GM10266 (cell line): ENCODE measurements at regions not wholly inside any gene's neighbourhood (a gene's known extent, or its start where the extent isn't known, plus 50 kb on each side); places are given as distances from the start of the nearest gene placed in this dataset.

Experiments
- DNase-seq: peaks from one replicate; pipeline ENCODE4 v3.0.0; 2012; ENCODE audit errors: extremely low spot score
- TF ChIP-seq, protein P1 (sequence below): IDR thresholded peaks from 2 replicates; pipeline ENCODE4 v1.5.1; 2012; ENCODE audit warnings: mild to moderate bottlenecking, low read depth; ENCODE audit not compliant: control insufficient read depth, insufficient read depth; ENCODE audit errors: missing control alignments

DNA sequence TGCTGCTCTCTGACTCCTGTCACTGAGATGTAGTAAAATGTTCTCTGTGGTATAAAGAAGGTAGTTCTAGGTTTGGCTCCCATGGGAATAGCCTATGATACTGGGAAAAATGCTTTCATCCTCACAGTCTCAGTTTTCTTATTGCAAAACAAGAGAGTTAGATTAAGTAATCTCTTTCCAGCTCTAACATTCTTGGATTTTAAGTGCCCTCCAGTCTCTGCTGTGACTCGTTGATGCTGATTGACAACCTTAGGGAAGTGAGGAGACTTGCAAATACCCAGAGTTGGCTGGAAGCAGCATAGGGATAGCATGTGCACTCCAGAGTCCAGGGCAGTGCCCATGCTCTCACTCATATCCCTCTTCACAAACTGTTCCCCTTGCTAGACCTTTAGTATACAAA is 534.9 kb downstream of the SLC4A3 start:
- TF ChIP-seq, protein P1, sequence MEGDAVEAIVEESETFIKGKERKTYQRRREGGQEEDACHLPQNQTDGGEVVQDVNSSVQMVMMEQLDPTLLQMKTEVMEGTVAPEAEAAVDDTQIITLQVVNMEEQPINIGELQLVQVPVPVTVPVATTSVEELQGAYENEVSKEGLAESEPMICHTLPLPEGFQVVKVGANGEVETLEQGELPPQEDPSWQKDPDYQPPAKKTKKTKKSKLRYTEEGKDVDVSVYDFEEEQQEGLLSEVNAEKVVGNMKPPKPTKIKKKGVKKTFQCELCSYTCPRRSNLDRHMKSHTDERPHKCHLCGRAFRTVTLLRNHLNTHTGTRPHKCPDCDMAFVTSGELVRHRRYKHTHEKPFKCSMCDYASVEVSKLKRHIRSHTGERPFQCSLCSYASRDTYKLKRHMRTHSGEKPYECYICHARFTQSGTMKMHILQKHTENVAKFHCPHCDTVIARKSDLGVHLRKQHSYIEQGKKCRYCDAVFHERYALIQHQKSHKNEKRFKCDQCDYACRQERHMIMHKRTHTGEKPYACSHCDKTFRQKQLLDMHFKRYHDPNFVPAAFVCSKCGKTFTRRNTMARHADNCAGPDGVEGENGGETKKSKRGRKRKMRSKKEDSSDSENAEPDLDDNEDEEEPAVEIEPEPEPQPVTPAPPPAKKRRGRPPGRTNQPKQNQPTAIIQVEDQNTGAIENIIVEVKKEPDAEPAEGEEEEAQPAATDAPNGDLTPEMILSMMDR = no peak
- no peak for DNase-seq

DNA sequence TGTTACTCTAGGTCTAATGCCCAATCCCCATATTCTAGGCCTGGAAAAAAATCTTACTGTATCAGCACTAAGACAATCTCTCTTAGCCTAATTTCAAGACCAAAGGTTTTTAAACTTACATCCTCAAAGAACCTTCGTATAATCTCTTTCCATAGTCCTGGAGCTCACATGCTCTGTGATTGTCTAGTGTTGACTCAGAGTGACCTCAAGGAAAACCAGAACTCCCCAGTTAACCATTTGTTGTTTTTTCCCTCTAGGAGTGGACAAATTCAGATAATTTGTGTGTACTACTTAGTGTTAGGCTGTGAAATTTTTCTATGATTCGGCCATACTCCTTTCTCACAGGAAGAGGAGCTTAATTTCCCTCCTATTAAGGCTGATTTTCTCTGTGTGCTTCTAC is 536.1 kb downstream of the SLC4A3 start:
- TF ChIP-seq, protein P1 = no peak
- no peak for DNase-seq

DNA sequence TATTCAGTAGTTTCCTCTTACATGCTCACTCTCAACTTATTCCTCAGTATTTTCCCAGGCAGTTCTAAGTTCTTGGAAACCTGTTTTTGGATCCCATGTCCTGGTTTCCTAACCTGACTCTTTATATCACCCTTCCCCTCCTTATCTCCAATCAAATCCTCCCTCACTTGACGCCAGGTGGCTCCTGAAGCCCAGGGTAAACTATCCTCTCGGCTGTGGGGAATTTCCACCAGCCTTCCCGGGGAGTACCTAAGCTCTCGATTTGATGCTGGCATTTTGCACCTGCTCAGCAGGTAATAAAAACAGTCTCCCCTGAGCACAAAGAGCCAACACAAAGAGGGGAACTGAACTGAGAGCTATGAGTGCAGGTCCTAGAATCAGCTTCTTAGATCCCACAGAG is 538.0 kb downstream of the SLC4A3 start:
- TF ChIP-seq, protein P1 = no peak
- no peak for DNase-seq

DNA sequence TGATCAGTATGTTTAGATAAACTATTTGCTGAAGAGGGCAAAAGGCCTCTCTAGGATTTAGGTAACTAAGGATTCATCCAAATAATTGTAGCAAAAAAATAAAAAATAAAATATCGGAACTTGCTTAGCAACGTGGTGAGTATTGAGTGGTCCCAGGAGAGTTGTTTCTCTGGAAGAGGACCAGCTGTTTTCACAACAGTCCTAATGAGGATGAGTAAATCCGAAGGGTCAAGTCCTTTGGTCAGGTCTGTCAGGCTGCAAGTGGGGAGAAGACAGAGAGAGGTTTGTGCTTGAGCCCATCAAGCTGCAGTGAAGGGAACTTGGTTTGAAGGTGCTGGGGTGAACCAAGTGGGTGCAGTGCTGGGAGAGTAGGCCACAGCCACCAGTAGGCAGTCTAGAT is 539.2 kb downstream of the SLC4A3 start:
- DNase-seq = no peak
- TF ChIP-seq, protein P1 = no peak

DNA sequence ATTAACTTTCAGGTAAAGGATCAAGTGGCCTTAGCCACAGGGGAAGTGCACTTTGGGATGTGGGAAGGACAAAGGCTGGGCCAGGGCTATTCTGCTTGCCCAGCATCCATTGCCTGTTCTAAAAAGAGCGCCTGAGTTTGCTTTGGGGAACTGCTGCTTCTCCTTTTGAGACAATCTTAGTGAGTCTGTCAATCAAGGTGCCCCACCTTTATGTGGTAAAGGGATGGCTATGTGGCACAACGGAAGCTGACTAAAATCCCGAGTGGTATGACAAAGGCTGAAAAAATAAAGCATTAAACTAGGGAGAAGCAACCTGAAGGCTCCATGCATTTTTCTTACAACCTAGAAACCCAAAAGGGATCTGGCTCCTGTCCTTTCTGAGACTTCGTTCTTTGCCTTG is 540.5 kb downstream of the SLC4A3 start:
- TF ChIP-seq, protein P1 = no peak
- DNase-seq = no peak

DNA sequence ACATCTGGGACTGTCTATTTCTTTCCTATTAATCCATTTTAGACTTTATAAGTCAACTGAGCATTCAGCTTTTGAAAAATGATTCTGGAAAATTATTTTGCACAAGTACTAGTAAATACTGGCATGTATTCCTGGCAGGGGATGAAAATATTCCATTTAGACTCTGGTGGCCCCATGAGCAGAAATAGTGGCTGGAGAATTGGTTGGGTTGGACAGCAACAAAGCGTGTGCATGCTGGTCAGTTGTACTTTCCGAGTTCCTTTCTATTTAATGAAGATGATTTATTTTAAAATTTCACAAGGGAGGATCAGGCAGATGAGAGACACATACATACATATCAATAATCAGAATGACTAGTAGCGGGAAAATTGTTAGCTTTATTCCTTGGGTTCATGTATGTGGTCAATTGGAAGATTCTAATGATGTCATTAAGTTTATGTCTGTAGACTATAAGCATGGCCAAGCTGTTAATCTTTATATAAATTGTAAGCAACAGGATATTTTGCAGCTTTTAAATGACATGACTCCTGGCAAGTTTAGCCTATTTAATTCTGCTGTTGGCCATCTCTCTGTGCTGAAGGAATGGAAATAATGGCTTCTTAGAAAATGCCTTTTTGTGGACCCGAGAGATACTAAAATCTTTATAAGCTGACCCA is 541.6 kb downstream of the SLC4A3 start:
- TF ChIP-seq, protein P1 = no peak
- DNase-seq = no peak

DNA sequence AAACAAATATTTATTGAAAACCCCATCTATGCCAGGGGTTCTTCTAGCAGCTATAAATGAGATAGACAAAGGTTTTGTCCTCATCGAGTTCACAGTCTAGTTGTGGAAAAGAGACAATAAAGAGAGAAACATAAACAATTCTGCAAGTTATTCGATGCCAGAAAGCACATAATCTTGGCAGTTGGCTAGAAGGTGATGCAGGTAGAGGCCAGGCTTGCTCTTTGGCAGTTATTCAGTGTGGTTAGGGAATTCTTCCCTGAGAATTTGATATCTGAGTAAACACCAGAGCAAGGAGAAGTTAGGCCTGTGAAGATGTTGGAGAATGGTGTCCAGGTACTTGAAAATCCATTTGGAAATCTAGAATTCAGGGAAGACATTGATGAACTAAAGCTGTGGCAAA is 547.4 kb downstream of the SLC4A3 start:
- DNase-seq = no peak
- TF ChIP-seq, protein P1 = no peak
